HG02884 (cell line): ENCODE measurements at regions not wholly inside any gene's neighbourhood (a gene's known extent, or its start where the extent isn't known, plus 50 kb on each side); places are given as distances from the start of the nearest gene placed in this dataset.
A peak's percentile ranks its signal among the peaks of the same experiment; 100 is the strongest.

Experiments used
- ATAC-seq: cut with Tn5 transposase; IDR thresholded peaks from one replicate; pipeline ENCODE4 v1.9.1; 2021; ENCODE audit warnings: mild to moderate bottlenecking, moderate library complexity; ENCODE audit not compliant: unreplicated experiment

GRCh38 chr12:92504594-92504981 is 198.2 kb upstream of the PLEKHG7 start:
- no peak for ATAC-seq

GRCh38 chr12:92503971-92504593 is 198.7 kb upstream of the PLEKHG7 start:
- ATAC-seq: no peak

- ATAC-seq: peak; percentile 59
These were observed 199.5 kb upstream of the PLEKHG7 start for GRCh38 chr12:92503029-92503931.

- ATAC-seq: peak; percentile 42
These were observed 200.3 kb upstream of the PLEKHG7 start for GRCh38 chr12:92502417-92503028.

- ATAC-seq: peak; percentile 49
These were observed 206.0 kb upstream of the PLEKHG7 start for GRCh38 chr12:92496790-92497189.

GRCh38 chr12:92495108-92495507 is 207.7 kb upstream of the PLEKHG7 start:
- ATAC-seq: no peak

GRCh38 chr12:92493816-92494215 is 209.0 kb upstream of the PLEKHG7 start:
- peak; percentile 69 for ATAC-seq

GRCh38 chr12:92492995-92493394 is 209.8 kb upstream of the PLEKHG7 start:
- ATAC-seq: no peak

GRCh38 chr12:92492291-92492690 is 210.5 kb upstream of the PLEKHG7 start:
- no peak for ATAC-seq

GRCh38 chr12:92489781-92490180 is 213.0 kb upstream of the PLEKHG7 start:
- ATAC-seq: no peak

- ATAC-seq: no peak
These were observed 214.1 kb upstream of the PLEKHG7 start for GRCh38 chr12:92488735-92489134.

- no peak for ATAC-seq
These were observed 215.7 kb upstream of the PLEKHG7 start for GRCh38 chr12:92487138-92487485.

- ATAC-seq: no peak
These were observed 216.2 kb upstream of the PLEKHG7 start for GRCh38 chr12:92486443-92487137.

- ATAC-seq: no peak
These were observed 217.1 kb upstream of the PLEKHG7 start for GRCh38 chr12:92485351-92486348.

- no peak for ATAC-seq
These were observed 220.2 kb upstream of the PLEKHG7 start for GRCh38 chr12:92482599-92482998.

- no peak for ATAC-seq
These were observed 221.7 kb upstream of the PLEKHG7 start for GRCh38 chr12:92481066-92481465.

- ATAC-seq: no peak
These were observed 224.1 kb upstream of the PLEKHG7 start for GRCh38 chr12:92478692-92479091.

GRCh38 chr12:92476844-92477243 is 225.9 kb upstream of the PLEKHG7 start:
- ATAC-seq: no peak

GRCh38 chr12:92473564-92473963 is 229.2 kb upstream of the PLEKHG7 start:
- ATAC-seq: no peak

- no peak for ATAC-seq
These were observed 230.6 kb upstream of the PLEKHG7 start for GRCh38 chr12:92472201-92472600.
